ENCODE measurements at regions not wholly inside any gene's neighbourhood (a gene's known extent, or its start where the extent isn't known, plus 50 kb on each side); places are given as distances from the start of the nearest gene placed in this dataset.
"Not testable (repeated sequence)": the region's sequence is repeated elsewhere in the genome, so short reads cannot be mapped to it uniquely, and the experiment has no call there.

DNA sequence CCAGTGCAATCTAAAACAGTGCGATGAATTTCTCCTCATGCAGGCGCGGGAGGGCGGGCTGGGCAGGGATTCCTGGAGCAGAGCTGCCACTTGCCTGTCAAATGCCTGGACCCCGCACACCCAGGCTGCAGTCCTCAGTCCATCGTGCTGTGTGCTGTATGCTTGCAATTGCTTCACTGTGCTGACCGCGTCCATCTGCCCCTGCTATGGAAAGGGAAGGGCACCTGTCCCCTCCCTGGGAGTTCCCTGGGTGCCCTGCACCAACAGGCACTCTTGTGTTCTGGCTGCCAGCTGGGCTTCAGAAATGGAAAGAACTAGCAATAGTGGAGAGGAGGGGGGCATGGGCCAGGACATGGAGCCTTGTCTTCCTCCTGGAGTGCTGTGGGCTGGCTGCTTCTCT, 185.4 kb upstream of the B3GAT1 start:
- no peak for DNase-seq (ENCODE audit: low read depth in 3 of 3)

- DNase-seq (ENCODE audit: low read depth in 3 of 3): no peak
Measured at GRCh38 chr11:134596404-134596803, 184.4 kb upstream of the B3GAT1 start.

- DNase-seq (ENCODE audit: low read depth in 3 of 3): peak in 1 of 3 experiments; percentile 7
Measured at GRCh38 chr11:134592391-134592990, 180.4 kb upstream of the B3GAT1 start.

DNA sequence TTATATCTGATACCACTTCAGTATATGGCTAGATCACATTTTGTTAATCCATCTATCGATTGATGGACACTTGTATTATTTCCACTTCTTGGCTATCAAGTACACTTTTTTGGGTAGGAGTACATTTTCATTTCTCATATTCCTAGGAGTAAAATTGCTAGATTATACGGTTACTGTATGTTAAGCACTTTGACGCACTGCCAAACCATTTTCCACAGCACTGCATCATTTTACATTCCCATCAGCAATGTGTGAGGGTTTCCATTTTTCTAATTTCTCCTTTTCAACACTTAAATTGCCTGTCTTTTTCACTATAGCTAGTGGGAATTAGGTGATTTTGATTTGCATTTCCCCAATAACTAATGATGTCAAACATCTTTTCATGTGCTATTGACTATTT, 179.3 kb upstream of the B3GAT1 start:
- DNase-seq (ENCODE audit: low read depth in 3 of 3): no peak

GRCh38 chr11:134589129-134589528, 177.1 kb upstream of the B3GAT1 start:
- DNase-seq (ENCODE audit: low read depth in 3 of 3): no peak

GRCh38 chr11:134588460-134589110, 176.5 kb upstream of the B3GAT1 start:
- not testable (repeated sequence) for DNase-seq (ENCODE audit: low read depth in 3 of 3)

GRCh38 chr11:134587345-134587744, 175.3 kb upstream of the B3GAT1 start:
- no peak for DNase-seq (ENCODE audit: low read depth in 3 of 3)

GRCh38 chr11:134586726-134587125, 174.7 kb upstream of the B3GAT1 start:
- DNase-seq (ENCODE audit: low read depth in 3 of 3): no peak

GRCh38 chr11:134585666-134586610, 173.9 kb upstream of the B3GAT1 start:
- no peak for DNase-seq (ENCODE audit: low read depth in 3 of 3)

DNA sequence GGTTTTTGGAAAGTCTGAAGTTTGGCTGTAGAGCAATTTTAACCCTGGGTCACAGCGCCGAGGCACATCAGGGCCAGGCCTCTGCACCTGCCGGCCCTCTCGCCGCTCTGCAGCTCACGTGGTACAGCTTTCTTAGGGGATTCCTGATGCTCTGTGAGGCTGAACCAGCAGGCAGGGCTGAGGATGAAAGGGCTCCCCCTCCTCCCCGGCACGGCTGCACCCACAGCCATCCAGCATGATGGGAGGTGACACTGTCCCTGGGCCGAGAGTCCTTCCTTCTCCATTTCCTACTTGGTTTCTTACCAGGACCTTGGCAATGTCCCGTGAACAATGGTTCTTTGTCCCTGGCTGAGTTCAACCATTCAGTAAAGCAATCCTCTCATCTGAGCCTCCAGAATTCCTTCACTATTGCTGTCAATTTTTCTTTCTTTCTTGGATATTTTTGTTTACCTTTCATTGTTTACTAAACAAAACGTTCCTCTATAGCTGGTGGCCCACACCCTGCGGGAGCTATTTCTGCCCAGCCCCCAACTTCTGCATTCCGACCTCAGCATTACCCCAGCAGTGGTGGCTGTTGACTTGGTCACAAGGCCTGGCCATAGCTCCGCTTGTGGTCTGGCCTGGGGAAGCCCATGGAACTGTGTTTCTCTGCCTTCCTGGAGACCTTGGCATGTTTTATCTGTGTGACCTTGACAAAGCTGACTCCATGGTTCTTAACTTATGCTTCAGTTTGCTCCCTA, 172.8 kb upstream of the B3GAT1 start:
- DNase-seq (ENCODE audit: low read depth in 3 of 3): no peak

DNA sequence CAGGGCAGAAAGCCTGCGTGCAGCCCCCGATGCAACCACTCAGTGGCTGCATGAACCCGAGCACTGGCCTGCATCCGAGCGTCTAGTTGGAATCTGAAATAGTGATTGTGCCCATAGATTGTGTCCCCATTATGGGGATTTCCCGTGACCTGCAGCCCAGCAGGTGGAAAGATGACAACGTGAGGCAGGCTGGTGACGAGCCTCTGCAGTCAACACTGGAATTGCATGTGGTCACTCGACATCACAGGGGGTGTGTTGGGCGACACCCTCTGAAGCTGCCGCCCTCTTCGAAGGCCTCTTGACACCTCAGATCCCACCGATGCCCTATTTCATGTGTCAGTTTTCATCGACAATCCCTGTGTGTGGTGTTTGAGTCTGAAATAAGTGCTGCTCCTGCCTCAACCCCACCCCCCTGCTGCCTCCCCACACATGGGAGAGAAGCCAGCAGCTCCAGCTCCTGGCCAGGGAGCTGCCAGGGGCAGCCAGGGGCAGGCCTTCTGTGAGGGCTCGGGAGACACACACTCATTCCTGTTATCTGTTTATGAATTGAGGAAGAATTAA, 172.0 kb upstream of the B3GAT1 start:
- no peak for DNase-seq (ENCODE audit: low read depth in 3 of 3)

GRCh38 chr11:134583397-134583990, 171.5 kb upstream of the B3GAT1 start:
- no peak for DNase-seq (ENCODE audit: low read depth in 3 of 3)

- DNase-seq (ENCODE audit: low read depth in 3 of 3): no peak
Measured at GRCh38 chr11:134582770-134583095, 170.7 kb upstream of the B3GAT1 start.

DNA sequence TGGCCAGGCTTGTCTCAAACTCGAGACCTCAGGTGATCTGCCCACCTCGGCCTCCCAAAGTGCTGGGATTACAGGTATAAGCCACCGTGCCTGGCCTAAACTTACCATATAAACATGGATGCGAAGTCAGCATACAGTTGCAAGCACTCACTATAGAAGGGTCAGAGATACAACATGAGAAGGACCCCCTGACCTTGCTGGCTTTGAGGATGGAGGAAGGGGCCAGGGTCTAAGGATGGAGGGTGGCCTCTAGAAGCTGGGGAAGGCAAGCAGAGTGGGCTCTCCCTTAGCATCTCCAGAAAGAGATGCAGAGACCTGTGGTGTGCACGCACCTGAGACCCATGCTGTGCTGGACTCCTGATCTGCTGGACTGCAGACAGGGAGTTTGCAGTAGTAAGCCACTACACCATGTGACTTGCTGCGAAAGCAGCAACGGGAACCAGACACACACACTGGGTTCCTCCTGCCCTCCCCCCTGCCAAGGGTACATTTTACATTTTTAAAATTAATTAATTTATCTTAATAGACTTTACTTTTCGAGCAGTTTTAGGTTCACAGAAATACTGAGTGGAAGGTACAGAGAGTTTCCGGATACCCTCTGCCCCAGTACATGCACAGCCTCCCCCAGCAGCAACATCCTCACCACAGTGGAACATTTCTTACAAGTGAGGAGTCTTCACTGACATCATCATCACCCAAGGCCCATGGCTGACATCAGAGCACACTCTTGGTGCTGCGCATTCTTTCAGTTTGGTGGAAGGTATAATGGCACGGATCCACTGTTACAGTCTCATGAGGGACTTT, 170.1 kb upstream of the B3GAT1 start:
- DNase-seq (ENCODE audit: low read depth in 3 of 3): no peak

- no peak for DNase-seq (ENCODE audit: low read depth in 3 of 3)
Measured at GRCh38 chr11:134581121-134581626, 169.1 kb upstream of the B3GAT1 start.

GRCh38 chr11:134580610-134580975, 168.6 kb upstream of the B3GAT1 start:
- no peak for DNase-seq (ENCODE audit: low read depth in 3 of 3)

DNA sequence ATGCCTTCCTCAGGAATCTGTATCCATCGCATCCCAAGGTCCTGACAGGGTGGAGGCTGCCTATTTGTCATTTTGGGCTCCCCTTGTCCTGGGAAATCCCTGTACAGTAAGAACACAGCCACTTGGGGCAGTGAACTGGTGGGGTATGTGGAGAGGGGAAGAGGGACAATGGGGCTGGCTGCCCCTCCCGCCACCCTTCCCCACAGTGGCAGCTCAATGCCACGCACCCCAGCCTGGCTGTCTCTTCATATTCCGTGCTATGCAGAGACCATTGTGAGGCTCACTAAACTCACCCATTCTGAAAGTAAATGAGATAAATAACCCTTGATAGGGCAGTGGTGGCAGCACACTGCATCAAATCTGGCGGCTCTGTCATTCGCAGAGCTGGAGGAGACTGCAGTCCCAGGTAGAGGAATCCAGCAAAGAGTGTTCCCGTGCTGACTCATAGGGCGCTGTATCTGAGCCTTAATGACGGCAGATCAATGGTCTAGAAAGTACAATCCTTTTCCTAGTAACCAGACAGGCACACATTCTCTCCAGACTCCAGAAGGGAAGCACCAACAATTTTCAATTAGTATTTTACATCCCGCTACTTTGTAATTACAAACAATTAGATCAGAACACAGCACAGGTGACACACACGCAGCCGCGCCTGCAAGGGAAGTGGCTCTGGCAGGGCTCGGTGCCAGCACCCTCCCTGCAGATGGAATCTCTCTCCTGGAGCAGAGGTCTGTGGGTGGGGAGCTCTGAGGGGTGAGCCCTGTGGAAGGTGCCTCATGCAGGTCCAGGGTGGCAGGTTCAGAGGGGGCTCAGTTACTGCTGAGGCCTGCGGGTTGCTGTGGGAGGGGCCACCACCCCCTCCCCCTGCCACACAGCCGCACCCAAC, 167.9 kb upstream of the B3GAT1 start:
- DNase-seq (ENCODE audit: low read depth in 3 of 3): no peak

GRCh38 chr11:134578807-134579723, 167.0 kb upstream of the B3GAT1 start:
- DNase-seq (ENCODE audit: low read depth in 3 of 3): no peak

Measured in stimulated activated CD4-positive, alpha-beta T cell treated with anti-CD3 and anti-CD28 coated beads, TNF-alpha, amount 100 ng/mL, for 4 hours (primary cell).